Prostate gland (tissue), 2 donors: ENCODE measurements at regions not wholly inside any gene's neighbourhood (a gene's known extent, or its start where the extent isn't known, plus 50 kb on each side); places are given as distances from the start of the nearest gene placed in this dataset.

Source experiments
- CTCF ChIP-seq, 4 experiments: fragments of 200-600 bp in 2 of 4; fragments of 450-650 bp in 2 of 4; sonication (generic) in 2 of 4; IDR thresholded peaks; 1 replicate in 3 of 4; 2 replicates in 1 of 4; pipeline ENCODE4 v1.5.1; 2016 to 2019; ENCODE audit warnings: antibody characterized with exemption in 4 of 4, mild to moderate bottlenecking in 2 of 4, moderate library complexity in 2 of 4
- POLR2A ChIP-seq: fragments of 450-650 bp; IDR thresholded peaks from one replicate; pipeline ENCODE4 v1.6.1; 2016; ENCODE audit warnings: antibody characterized with exemption, mild to moderate bottlenecking

GRCh38 chr1:185568155-185569123, 165.8 kb upstream of the HMCN1 start:
- TF ChIP-seq CTCF (IDR thresholded peaks at IDR 0.05) (no peak), POLR2A (no peak)
